ENCODE measurements at regions not wholly inside any gene's neighbourhood (a gene's known extent, or its start where the extent isn't known, plus 50 kb on each side); places are given as distances from the start of the nearest gene placed in this dataset.
A peak's percentile ranks its signal among the peaks of the same experiment; 100 is the strongest.

DNA sequence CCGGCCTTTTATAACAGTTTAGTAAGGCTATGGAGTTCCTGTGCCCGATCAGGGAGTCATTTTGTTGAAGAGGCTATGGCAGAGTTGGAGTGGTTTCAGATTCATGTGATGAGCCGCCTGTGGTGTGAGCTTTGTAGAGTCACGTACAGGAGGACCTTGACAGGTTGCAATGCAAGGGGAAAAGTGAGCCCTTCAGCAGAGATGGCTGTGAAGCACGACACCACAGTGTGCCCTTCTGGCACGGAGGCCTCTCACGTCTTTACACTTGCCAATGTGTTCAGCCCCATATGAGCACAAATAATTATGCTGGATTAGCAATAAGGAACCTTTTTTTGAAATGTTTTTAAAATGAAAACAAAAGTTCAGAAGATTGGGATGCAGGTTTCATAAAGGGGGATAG lies 499.8 kb downstream of the LIG4 start:
- no peak overlapping the region for H3K4me3 ChIP-seq (ENCODE audit: control insufficient read depth, low read depth, low read length)
- TF ChIP-seq, protein P1, sequence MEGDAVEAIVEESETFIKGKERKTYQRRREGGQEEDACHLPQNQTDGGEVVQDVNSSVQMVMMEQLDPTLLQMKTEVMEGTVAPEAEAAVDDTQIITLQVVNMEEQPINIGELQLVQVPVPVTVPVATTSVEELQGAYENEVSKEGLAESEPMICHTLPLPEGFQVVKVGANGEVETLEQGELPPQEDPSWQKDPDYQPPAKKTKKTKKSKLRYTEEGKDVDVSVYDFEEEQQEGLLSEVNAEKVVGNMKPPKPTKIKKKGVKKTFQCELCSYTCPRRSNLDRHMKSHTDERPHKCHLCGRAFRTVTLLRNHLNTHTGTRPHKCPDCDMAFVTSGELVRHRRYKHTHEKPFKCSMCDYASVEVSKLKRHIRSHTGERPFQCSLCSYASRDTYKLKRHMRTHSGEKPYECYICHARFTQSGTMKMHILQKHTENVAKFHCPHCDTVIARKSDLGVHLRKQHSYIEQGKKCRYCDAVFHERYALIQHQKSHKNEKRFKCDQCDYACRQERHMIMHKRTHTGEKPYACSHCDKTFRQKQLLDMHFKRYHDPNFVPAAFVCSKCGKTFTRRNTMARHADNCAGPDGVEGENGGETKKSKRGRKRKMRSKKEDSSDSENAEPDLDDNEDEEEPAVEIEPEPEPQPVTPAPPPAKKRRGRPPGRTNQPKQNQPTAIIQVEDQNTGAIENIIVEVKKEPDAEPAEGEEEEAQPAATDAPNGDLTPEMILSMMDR (conservative IDR thresholded peaks at IDR 0.05; ENCODE audit: control insufficient read depth, insufficient read depth, low read depth, low read length), result no peak
- no peak for DNase-seq (ENCODE audit: low read depth)

DNA sequence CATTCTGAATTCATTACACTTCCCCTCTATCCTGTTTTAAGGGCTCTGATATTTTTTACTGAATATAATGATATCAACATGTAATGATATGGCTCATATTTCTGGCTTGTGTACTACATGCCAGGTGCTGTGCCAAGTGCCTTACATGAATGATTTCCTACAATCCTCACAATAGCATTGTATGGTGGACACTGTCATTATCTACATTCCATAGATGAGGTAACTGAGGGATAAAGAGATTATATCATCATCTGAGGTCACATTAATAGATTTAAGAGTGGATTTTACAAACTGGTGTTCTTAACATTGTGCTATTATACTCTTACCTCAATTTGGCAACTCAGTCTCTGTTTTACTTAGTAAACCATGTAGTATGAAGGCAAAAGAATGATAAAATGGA lies 502.0 kb downstream of the LIG4 start:
- no peak overlapping the region for H3K4me3 ChIP-seq (ENCODE audit: control insufficient read depth, low read depth, low read length)
- TF ChIP-seq, protein P1 (conservative IDR thresholded peaks at IDR 0.05; ENCODE audit: control insufficient read depth, insufficient read depth, low read depth, low read length), result no peak
- no peak for DNase-seq (ENCODE audit: low read depth)

DNA sequence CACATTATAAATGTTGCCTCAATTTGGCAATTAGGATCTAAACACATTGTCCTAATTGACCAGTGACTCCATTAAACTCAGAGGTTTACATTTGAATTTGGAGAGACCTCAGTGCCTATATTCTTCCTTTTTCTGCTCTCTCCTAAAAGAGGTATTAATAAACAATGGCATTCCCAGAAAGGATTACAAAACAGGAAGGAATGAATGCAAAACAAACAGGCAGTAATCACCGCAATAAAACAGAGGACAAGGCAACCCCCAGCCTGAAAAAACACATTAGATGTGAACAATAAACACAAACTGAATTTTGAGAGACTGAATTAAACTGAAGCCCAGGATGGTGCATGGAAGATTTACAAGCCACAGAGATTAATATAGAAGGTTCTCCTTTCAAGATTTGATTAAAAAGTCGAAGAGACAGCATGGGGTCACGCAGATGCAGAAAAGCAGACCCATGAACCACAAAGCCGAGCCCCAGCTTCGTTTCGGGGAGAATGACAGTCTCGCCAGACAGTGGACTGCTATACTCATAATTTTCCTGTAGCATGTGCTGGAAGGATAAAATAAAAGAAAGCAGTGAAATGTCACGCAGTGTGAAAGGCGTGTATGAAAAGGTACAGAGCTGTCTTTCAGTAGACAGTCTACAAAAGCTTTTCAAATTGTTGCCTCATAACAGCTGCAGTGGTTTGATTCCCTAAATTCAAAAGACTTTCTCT lies 503.0 kb downstream of the LIG4 start:
- DNase-seq (ENCODE audit: low read depth), result no peak
- TF ChIP-seq, protein P1 (conservative IDR thresholded peaks at IDR 0.05; ENCODE audit: control insufficient read depth, insufficient read depth, low read depth, low read length), result no peak
- no peak overlapping the region for H3K4me3 ChIP-seq (ENCODE audit: control insufficient read depth, low read depth, low read length)

DNA sequence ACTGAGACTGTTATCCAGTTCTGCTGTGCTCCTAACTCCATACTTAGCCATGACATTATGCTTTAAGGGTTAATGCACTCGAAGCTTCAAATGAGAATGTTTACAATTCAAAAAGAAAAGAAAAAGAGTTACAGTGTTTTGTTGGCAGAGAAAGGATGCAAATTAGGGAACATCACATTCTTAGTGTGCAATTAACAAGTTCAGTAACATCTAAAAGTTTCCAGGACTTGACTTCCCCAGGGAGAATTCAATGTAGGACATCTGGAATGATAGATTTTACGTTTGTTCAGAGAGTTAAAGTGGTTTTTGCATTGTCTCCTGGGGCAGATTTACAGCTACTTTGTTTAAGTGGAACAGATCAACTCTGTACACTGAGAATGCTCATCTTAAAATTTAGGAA lies 525.2 kb downstream of the LIG4 start:
- no peak for DNase-seq (ENCODE audit: low read depth)
- no peak overlapping the region for H3K4me3 ChIP-seq (ENCODE audit: control insufficient read depth, low read depth, low read length)
- TF ChIP-seq, protein P1 (conservative IDR thresholded peaks at IDR 0.05; ENCODE audit: control insufficient read depth, insufficient read depth, low read depth, low read length), result no peak

DNA sequence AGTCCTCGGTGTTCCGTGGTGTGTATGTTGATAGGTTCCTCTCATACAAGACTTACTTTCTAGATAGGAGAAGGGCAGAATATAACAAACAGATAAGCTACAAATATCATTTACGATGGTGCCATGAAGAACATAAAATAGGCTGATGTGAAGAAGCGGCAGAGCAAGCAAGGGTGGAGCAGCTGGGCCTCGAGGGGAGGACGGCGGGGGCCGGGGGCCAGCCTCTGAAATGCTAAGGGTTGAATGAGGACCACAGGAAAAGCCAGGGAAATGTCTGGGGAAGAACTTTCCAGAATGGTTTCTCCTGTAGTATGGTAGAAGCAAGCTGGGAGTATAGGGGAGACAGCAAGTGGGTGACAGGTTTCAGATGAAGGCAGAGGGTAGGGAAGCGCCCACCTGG lies 529.5 kb downstream of the LIG4 start:
- TF ChIP-seq, protein P1 (conservative IDR thresholded peaks at IDR 0.05; ENCODE audit: control insufficient read depth, insufficient read depth, low read depth, low read length), result no peak
- no peak overlapping the region for H3K4me3 ChIP-seq (ENCODE audit: control insufficient read depth, low read depth, low read length)
- no peak for DNase-seq (ENCODE audit: low read depth)

DNA sequence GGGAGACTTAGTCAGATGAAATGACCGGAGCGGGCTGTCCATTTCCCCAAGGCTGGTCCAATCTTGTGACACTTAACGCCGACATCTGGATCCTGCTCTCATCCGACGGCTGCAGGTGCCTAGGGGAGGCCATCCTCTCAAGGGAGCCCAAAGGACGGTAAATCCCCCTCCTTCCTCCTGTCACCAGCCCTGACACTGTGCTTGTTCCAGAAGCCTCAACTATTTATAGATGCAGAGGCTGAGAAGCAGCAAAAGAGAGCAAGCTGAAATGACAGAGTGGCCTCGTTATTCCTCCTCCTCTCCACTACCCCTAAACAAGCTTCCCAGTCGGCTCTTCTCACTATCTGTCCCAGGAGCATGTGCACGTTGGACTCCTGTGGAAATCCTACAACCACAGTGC lies 533.7 kb downstream of the LIG4 start:
- DNase-seq (ENCODE audit: low read depth), result no peak
- no peak overlapping the region for H3K4me3 ChIP-seq (ENCODE audit: control insufficient read depth, low read depth, low read length)
- TF ChIP-seq, protein P1 (conservative IDR thresholded peaks at IDR 0.05; ENCODE audit: control insufficient read depth, insufficient read depth, low read depth, low read length), result no peak

DNA sequence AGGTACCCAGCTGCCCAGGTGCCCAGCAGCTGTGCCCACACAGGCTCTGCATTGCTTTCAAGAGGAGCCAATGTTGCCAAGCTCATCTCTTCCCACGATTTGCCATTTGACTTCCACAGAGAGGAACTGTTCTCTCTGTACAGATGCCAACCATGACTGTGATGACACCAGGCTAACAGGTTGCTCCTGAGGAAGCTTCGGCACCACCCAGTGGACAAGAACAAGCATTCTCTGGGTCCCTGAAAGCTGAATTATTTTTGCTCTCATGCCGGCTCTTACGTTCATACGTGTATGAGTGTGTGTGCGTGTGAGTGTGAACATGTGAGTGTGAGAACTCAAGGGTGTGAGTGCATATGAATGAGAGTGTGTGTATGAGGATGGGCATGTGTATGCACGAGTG lies 535.2 kb downstream of the LIG4 start:
- TF ChIP-seq, protein P1 (conservative IDR thresholded peaks at IDR 0.05; ENCODE audit: control insufficient read depth, insufficient read depth, low read depth, low read length), result no peak
- H3K4me3 ChIP-seq (ENCODE audit: control insufficient read depth, low read depth, low read length), result no peak overlapping the region
- DNase-seq (ENCODE audit: low read depth), result peak; percentile 1

Measured in fibroblast of mammary gland (primary cell).